ENCODE measurements at regions not wholly inside any gene's neighbourhood (a gene's known extent, or its start where the extent isn't known, plus 50 kb on each side); places are given as distances from the start of the nearest gene placed in this dataset.

GRCh38 chr4:123083646-123084045 lies 161.2 kb upstream of the NUDT6 start:
- no peaks in the 10 kb centered on the region for H3K79me2 ChIP-seq (ENCODE audit: insufficient read depth, low read depth, low read length)
- peaks cover 8% of the 10 kb centered on the region for H3K4me1 ChIP-seq (ENCODE audit: insufficient read depth, low read length, poor library complexity, severe bottlenecking)
- H3K9me3 ChIP-seq (ENCODE audit: low read length): no peaks in the 10 kb centered on the region
- H2AFZ ChIP-seq (ENCODE audit: low read length): no peak overlapping the region
- TF ChIP-seq CTCF (conservative IDR thresholded peaks at IDR 0.05; ENCODE audit: low read length) (no peak), EZH2phosphoT487 (IDR thresholded peaks at IDR 0.05; ENCODE audit: borderline replicate concordance, low read depth, low read length) (no peak)
- BruUV-seq (replicated peaks): no TSS peak
- H3K4me2 ChIP-seq (ENCODE audit: low read length): 0 out of 2 replicates have a peak overlapping the region, but pooled peaks have one; percentile 20
- POLR2A ChIA-PET: interaction anchor here (0.6 to 0.7 kb wide), 2 partner anchors 342 to 348 kb away, joined by 3 read pairs; no protein-coding TSS in a partner anchor
- intact Hi-C loops (cut with micrococcal nuclease; ENCODE audit: unreplicated experiment): no loop called here
- no peak overlapping the region for H3K27ac ChIP-seq (ENCODE audit: low read depth, low read length, poor library complexity, severe bottlenecking)
- no peak for DNase-seq (ENCODE audit: low spot score)
- no peaks in the 10 kb centered on the region for H3K9me2 ChIP-seq (ENCODE audit: insufficient read depth, low read length)
- H4K20me1 ChIP-seq (ENCODE audit: insufficient read depth, low read length): no peaks in the 10 kb centered on the region
- no peak overlapping the region for H3K4me3 ChIP-seq (ENCODE audit: low read depth, low read length, poor library complexity, severe bottlenecking)
- no peaks in the 10 kb centered on the region for H3K36me3 ChIP-seq (ENCODE audit: insufficient read depth, low read length)
- CTCF ChIA-PET (ENCODE audit: unreplicated experiment): no interaction called here

- CTCF ChIA-PET (ENCODE audit: unreplicated experiment): no interaction called here
- DNase-seq (ENCODE audit: low spot score): no peak
- no peak for TF ChIP-seq CTCF (conservative IDR thresholded peaks at IDR 0.05; ENCODE audit: low read length)
- no peak for TF ChIP-seq EZH2phosphoT487 (IDR thresholded peaks at IDR 0.05; ENCODE audit: borderline replicate concordance, low read depth, low read length)
Measured at GRCh38 chr4:123088501-123088900, 166.1 kb upstream of the NUDT6 start.

GRCh38 chr4:123090886-123091285 lies 168.5 kb upstream of the NUDT6 start:
- intact Hi-C loops (cut with micrococcal nuclease; ENCODE audit: unreplicated experiment): no loop called here
- Histone ChIP-seq H3K27ac (ENCODE audit: low read depth, low read length, poor library complexity, severe bottlenecking) (no peak overlapping the region), H3K9me3 (ENCODE audit: low read length) (no peaks in the 10 kb centered on the region), H3K4me2 (ENCODE audit: low read length) (no peak overlapping the region), H4K20me1 (ENCODE audit: insufficient read depth, low read length) (no peaks in the 10 kb centered on the region), H3K4me3 (ENCODE audit: low read depth, low read length, poor library complexity, severe bottlenecking) (no peak overlapping the region), H3K79me2 (ENCODE audit: insufficient read depth, low read depth, low read length) (no peaks in the 10 kb centered on the region), H2AFZ (ENCODE audit: low read length) (no peak overlapping the region), H3K4me1 (ENCODE audit: insufficient read depth, low read length, poor library complexity, severe bottlenecking) (no peaks in the 10 kb centered on the region), H3K36me3 (ENCODE audit: insufficient read depth, low read length) (peaks cover 22% of the 10 kb centered on the region), H3K9me2 (ENCODE audit: insufficient read depth, low read length) (no peaks in the 10 kb centered on the region)
- no peak for DNase-seq (ENCODE audit: low spot score)
- TF ChIP-seq EZH2phosphoT487 (IDR thresholded peaks at IDR 0.05; ENCODE audit: borderline replicate concordance, low read depth, low read length) (no peak), CTCF (conservative IDR thresholded peaks at IDR 0.05; ENCODE audit: low read length) (no peak)
- POLR2A ChIA-PET: interaction anchor here (0.9 kb wide), 1 partner anchor 15 kb away, joined by 3 read pairs; no protein-coding TSS in a partner anchor
- CTCF ChIA-PET (ENCODE audit: unreplicated experiment): no interaction called here
- no TSS peak for BruUV-seq (replicated peaks)

More at GRCh38 chr4:123088501-123088900, 166.1 kb upstream of the NUDT6 start:
- no TSS peak for BruUV-seq (replicated peaks)
- Histone ChIP-seq H4K20me1 (ENCODE audit: insufficient read depth, low read length) (no peaks in the 10 kb centered on the region), H3K9me3 (ENCODE audit: low read length) (no peaks in the 10 kb centered on the region), H3K4me3 (ENCODE audit: low read depth, low read length, poor library complexity, severe bottlenecking) (no peak overlapping the region), H2AFZ (ENCODE audit: low read length) (no peak overlapping the region), H3K9me2 (ENCODE audit: insufficient read depth, low read length) (no peaks in the 10 kb centered on the region), H3K36me3 (ENCODE audit: insufficient read depth, low read length) (peaks cover 22% of the 10 kb centered on the region), H3K4me2 (ENCODE audit: low read length) (no peak overlapping the region), H3K4me1 (ENCODE audit: insufficient read depth, low read length, poor library complexity, severe bottlenecking) (peaks cover 7% of the 10 kb centered on the region), H3K27ac (ENCODE audit: low read depth, low read length, poor library complexity, severe bottlenecking) (no peak overlapping the region), H3K79me2 (ENCODE audit: insufficient read depth, low read depth, low read length) (no peaks in the 10 kb centered on the region)
- POLR2A ChIA-PET: no interaction called here
- intact Hi-C loops (cut with micrococcal nuclease; ENCODE audit: unreplicated experiment): no loop called here

Data from OCI-LY7 (cell line).